ENCODE measurements at regions not wholly inside any gene's neighbourhood (a gene's known extent, or its start where the extent isn't known, plus 50 kb on each side); places are given as distances from the start of the nearest gene placed in this dataset.

DNA sequence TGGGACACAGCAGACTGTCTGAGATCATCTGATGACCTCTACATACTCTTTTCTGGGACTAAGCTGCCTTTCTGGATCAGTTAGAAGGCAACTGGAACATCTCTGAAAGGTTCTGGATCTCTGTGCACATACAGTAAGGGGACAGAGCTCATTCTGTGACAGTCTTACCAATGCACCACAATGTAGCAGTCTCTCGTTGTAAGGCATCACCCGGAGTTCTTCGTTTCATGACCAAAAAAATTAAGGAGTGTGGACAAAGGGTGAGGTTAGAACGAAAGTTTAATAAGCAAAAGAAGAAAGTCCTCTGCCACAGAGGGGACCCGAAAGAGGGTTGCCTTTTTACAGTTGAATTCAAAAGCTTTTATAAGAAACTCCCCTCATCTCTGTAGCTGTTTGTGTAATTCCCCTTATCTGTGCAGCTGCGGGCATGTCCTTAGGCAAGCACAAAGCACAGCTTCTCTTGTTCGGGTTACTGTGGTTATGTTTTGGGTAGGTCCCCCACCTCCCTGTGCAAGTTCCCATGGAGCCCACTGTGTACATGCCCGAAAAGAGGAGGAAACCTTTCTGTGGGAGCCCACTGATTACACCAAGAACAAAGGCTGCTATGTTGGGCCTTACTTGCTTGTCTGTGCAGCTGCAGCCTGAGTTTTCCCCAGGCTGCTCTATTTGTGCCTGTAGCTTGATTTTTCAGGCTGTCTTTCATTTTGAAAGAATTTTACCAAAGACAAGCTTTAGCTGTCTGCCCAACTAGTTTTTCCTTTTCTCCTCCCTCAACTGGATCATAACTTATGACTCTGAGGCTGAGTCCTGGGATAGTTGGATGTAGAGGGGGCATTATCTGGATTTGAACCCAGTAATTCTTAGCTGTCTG lies 53.1 kb upstream of the CACNA1E start:
- DNase-seq (ENCODE audit: extremely low read depth, low read depth) = no peak
- TF ChIP-seq, protein P1, sequence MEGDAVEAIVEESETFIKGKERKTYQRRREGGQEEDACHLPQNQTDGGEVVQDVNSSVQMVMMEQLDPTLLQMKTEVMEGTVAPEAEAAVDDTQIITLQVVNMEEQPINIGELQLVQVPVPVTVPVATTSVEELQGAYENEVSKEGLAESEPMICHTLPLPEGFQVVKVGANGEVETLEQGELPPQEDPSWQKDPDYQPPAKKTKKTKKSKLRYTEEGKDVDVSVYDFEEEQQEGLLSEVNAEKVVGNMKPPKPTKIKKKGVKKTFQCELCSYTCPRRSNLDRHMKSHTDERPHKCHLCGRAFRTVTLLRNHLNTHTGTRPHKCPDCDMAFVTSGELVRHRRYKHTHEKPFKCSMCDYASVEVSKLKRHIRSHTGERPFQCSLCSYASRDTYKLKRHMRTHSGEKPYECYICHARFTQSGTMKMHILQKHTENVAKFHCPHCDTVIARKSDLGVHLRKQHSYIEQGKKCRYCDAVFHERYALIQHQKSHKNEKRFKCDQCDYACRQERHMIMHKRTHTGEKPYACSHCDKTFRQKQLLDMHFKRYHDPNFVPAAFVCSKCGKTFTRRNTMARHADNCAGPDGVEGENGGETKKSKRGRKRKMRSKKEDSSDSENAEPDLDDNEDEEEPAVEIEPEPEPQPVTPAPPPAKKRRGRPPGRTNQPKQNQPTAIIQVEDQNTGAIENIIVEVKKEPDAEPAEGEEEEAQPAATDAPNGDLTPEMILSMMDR (IDR thresholded peaks at IDR 0.05; ENCODE audit: low read depth, low read length) = no peak
